Keratinocyte (primary cell): ENCODE measurements at regions not wholly inside any gene's neighbourhood (a gene's known extent, or its start where the extent isn't known, plus 50 kb on each side); places are given as distances from the start of the nearest gene placed in this dataset.

Experiments
- DNase-seq: peaks from one replicate; pipeline ENCODE4 v3.0.0-alpha.2; 2011; ENCODE audit warnings: low read depth, missing footprints, low spot score
- FAIRE-seq: peaks from 2 replicates; lab custom pipeline; 2011; peaks lifted over from hg19 to GRCh38; lab: Jason Lieb, UNC
- H2AFZ ChIP-seq: 2 replicates; pipeline ENCODE4 v1.6.0; 2012; ENCODE audit warnings: low read length, control low read depth, inconsistent platforms; ENCODE audit not compliant: control insufficient read depth
- H3K27ac ChIP-seq: 2 replicates; pipeline ENCODE4 v1.5.1; 2011; ENCODE audit warnings: low read length; ENCODE audit not compliant: control insufficient read depth, insufficient read depth
- H3K27me3 ChIP-seq: 3 replicates; pipeline ENCODE4 v1.6.0; 2011; ENCODE audit warnings: low read length; ENCODE audit not compliant: control insufficient read depth, insufficient read depth; ENCODE audit errors: extremely low read depth
- H3K36me3 ChIP-seq, 2 experiments: 2 replicates in 1 of 2; 3 replicates in 1 of 2; pipeline ENCODE4 v1.5.1; 2011; ENCODE audit warnings: low read length in 2 of 2, mild to moderate bottlenecking in 1 of 2; ENCODE audit not compliant: control insufficient read depth in 2 of 2, insufficient read depth in 2 of 2; ENCODE audit errors: extremely low read depth in 1 of 2
- H3K4me1 ChIP-seq: 3 replicates; pipeline ENCODE4 v1.5.1; 2011; ENCODE audit warnings: low read length; ENCODE audit not compliant: control insufficient read depth, insufficient read depth; ENCODE audit errors: extremely low read depth
- H3K4me2 ChIP-seq: 3 replicates; pipeline ENCODE4 v1.6.0; 2011; ENCODE audit warnings: low read depth, low read length; ENCODE audit not compliant: control insufficient read depth, insufficient read depth; ENCODE audit errors: extremely low read depth
- H3K4me3 ChIP-seq, 3 experiments: fragments of 200-600 bp in 1 of 3; sonication (generic) in 1 of 3; 2 replicates in 2 of 3; 3 replicates in 1 of 3; pipeline ENCODE4 v1.5.1; 2011 to 2016; ENCODE audit warnings: low read length in 3 of 3, mild to moderate bottlenecking in 3 of 3, control low read depth in 2 of 3, inconsistent platforms in 1 of 3, low read depth in 1 of 3, mixed read lengths in 1 of 3, mixed run types in 1 of 3, moderate library complexity in 1 of 3; ENCODE audit not compliant: control insufficient read depth in 2 of 3, insufficient read depth in 2 of 3; ENCODE audit errors: extremely low read depth in 1 of 3
- H3K79me2 ChIP-seq: 2 replicates; pipeline ENCODE4 v1.6.0; 2012; ENCODE audit warnings: low read length; ENCODE audit not compliant: control insufficient read depth, insufficient read depth
- H3K9ac ChIP-seq: 3 replicates; pipeline ENCODE4 v1.6.0; 2011; ENCODE audit warnings: low read length; ENCODE audit not compliant: control insufficient read depth, insufficient read depth; ENCODE audit errors: extremely low read depth
- H3K9me1 ChIP-seq: 3 replicates; pipeline ENCODE4 v1.6.0; 2011; ENCODE audit warnings: low read length; ENCODE audit not compliant: control insufficient read depth, insufficient read depth; ENCODE audit errors: extremely low read depth
- H3K9me3 ChIP-seq: 2 replicates; pipeline ENCODE4 v1.5.1; 2012; ENCODE audit warnings: low read depth, low read length; ENCODE audit not compliant: control insufficient read depth
- H4K20me1 ChIP-seq: 3 replicates; pipeline ENCODE4 v1.6.0; 2011; ENCODE audit warnings: low read length; ENCODE audit not compliant: control insufficient read depth, insufficient read depth; ENCODE audit errors: extremely low read depth
- CTCF ChIP-seq, 3 experiments: IDR thresholded peaks in 1 of 3; conservative IDR thresholded peaks in 1 of 3; optimal IDR thresholded peaks in 1 of 3; 2 replicates in 2 of 3; 3 replicates in 1 of 3; pipeline versions ENCODE3 to v1.5.1; 2011; ENCODE audit warnings: low read length in 3 of 3, mild to moderate bottlenecking in 3 of 3, moderate library complexity in 2 of 3, control low read depth in 1 of 3, inconsistent platforms in 1 of 3; ENCODE audit not compliant: insufficient read depth in 2 of 3; ENCODE audit errors: extremely low read depth in 1 of 3
- EZH2 ChIP-seq: IDR thresholded peaks from one replicate; pipeline ENCODE4 v1.6.1; 2012; ENCODE audit warnings: inconsistent platforms, mild to moderate bottlenecking, low read length, moderate library complexity
- dilution Hi-C: fragments of 300-500 bp; cut with MboI; formaldehyde crosslinking; loops from one replicate; pipeline ENCODE4 v1.7.0; 2020; ENCODE audit warnings: low sequenced_read_pairs; ENCODE audit not compliant: extremely low pct_ligation_motif_present

GRCh38 chr2:219877728-219878127, 250.3 kb downstream of the SLC4A3 start:
- dilution Hi-C loops = no loop called here
- no peak for TF ChIP-seq EZH2
- TF ChIP-seq CTCF (optimal IDR thresholded peaks at IDR 0.05 in 1 of 3, IDR thresholded peaks at IDR 0.05 in 1 of 3, conservative IDR thresholded peaks at IDR 0.05 in 1 of 3; ENCODE audit: extremely low read depth in 1 of 3, insufficient read depth in 2 of 3, low read length in 3 of 3) = no peak
- Histone ChIP-seq H3K9me1 (no peaks in the 10 kb centered on the region), H3K27me3 (no peaks in the 10 kb centered on the region), H3K4me2 (no peak overlapping the region), H3K9me3 (no peaks in the 10 kb centered on the region), H3K36me3 (no peaks in the 10 kb centered on the region), H3K27ac (no peak overlapping the region), H2AFZ (no peak overlapping the region), H3K79me2 (no peaks in the 10 kb centered on the region), H3K4me3 (no peak overlapping the region), H3K9ac (no peak overlapping the region), H4K20me1 (no peaks in the 10 kb centered on the region), H3K4me1 (no peaks in the 10 kb centered on the region)
- no peak for DNase-seq
- FAIRE-seq = no peak

GRCh38 chr2:219878516-219878915, 251.1 kb downstream of the SLC4A3 start:
- H3K36me3 ChIP-seq = no peaks in the 10 kb centered on the region
- H2AFZ ChIP-seq = no peak overlapping the region
- no peaks in the 10 kb centered on the region for H3K4me1 ChIP-seq
- no peaks in the 10 kb centered on the region for H3K79me2 ChIP-seq
- FAIRE-seq (no peak), DNase-seq (no peak)
- TF ChIP-seq EZH2 (no peak), CTCF (optimal IDR thresholded peaks at IDR 0.05 in 1 of 3, IDR thresholded peaks at IDR 0.05 in 1 of 3, conservative IDR thresholded peaks at IDR 0.05 in 1 of 3; ENCODE audit: extremely low read depth in 1 of 3, insufficient read depth in 2 of 3, low read length in 3 of 3) (no peak)
- no peaks in the 10 kb centered on the region for H4K20me1 ChIP-seq
- H3K4me2 ChIP-seq = no peak overlapping the region
- no peak overlapping the region for H3K9ac ChIP-seq
- H3K9me3 ChIP-seq = no peaks in the 10 kb centered on the region
- dilution Hi-C loops = no loop called here
- H3K27me3 ChIP-seq = no peaks in the 10 kb centered on the region
- no peak overlapping the region for H3K4me3 ChIP-seq
- no peak overlapping the region for H3K27ac ChIP-seq
- H3K9me1 ChIP-seq = no peaks in the 10 kb centered on the region
